SIG-M5 (cell line): ENCODE measurements at regions not wholly inside any gene's neighbourhood (a gene's known extent, or its start where the extent isn't known, plus 50 kb on each side); places are given as distances from the start of the nearest gene placed in this dataset.
"Not testable (repeated sequence)": the region's sequence is repeated elsewhere in the genome, so short reads cannot be mapped to it uniquely, and the experiment has no call there.

ENCODE experiments used
- DNase-seq: peaks from one replicate; lab custom pipeline; 2025; lab: John Stamatoyannopoulos, UW

DNA sequence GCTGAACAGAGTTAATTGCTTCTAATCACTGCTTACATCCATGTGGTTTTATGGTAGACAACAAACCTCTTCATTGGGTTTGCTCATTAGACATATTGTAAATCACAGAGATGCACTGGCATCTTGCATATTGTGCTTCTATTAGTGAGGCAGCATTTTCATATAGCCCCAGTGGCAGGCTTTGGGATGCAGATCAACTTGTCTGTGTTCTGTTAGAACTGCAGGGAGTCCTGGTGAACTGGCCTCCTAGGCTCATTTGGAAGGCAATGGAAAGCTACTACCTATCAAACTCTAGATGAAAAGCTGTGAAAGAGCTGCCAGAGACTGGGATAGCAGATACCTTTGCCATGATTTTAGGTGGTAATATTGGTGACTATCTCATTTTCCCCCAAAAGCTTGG, 108.8 kb downstream of the NAA11 start:
- DNase-seq, result no peak

DNA sequence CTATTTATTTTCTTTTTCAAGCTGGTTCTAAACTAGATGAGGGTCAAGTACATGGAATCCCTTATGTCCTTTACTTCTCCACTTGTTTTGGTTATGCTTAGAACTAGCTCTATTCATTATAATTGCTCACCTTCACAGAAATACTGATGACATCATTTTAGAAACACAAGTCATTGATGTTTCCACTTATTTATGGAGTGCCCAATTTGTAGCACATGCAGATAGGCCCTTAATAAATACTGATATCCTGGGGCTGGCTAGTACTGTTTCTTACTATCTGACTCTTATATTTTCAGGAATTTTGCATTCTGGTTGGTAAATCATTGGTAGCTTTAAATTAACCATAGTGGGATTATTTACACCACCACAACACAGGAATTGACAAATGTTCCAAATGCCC, 112.2 kb downstream of the NAA11 start:
- no peak for DNase-seq

DNA sequence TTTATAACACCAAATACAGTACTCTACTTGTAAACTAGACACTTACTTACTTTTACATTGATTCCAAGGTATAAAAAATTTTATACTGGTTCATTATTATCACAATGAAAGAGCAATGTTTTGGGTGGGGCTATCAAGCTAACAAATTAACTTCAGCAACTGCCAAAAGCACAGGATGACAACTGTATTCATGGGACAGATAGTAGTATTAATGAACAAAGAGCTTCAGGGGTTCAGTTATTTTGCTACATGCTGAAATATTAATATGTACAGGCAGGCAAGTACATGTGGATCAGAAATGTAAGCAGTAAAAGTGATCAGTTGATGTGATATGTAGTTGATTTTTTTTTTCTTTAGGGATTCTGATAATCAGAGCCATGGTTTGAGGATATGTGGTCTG, 112.9 kb downstream of the NAA11 start:
- DNase-seq, result no peak

DNA sequence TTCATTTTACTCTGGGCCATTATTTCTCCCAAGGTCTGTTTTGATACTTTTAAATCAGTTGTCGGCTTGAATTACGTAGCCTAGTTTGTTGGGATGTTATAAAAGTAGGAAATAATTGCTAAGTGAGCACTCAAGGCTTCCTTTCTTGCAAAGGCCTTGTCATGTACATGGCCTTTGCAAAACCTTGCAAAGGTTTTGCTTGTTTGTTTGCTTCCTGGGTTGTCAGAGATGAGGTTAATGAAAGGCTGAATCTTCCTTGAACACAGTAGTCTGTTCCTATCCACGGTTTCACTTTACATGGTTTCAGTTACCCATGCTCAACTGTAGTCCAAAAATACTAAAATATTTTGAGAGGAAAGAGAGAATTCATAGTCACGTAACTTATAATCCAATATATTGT, 113.5 kb downstream of the NAA11 start:
- no peak for DNase-seq

DNA sequence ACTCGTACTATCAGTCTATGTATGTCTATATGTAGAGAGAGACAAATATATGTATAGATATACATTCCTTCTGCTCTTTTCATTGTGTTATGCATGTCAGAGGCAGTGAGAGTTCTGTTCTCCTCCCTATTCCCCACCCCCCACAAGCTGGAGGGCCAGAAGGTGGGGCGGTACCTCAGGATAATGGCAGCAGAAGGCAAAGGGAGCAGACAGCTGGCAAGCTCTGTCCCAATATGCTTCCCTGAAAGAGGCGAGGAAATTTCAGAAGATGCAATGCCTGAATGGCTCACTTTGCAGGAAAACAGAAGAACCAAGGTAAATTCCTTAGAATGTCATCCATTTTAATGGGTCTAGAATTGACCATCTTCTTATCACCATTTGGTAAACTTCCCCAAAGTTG, 114.4 kb downstream of the NAA11 start:
- no peak for DNase-seq

DNA sequence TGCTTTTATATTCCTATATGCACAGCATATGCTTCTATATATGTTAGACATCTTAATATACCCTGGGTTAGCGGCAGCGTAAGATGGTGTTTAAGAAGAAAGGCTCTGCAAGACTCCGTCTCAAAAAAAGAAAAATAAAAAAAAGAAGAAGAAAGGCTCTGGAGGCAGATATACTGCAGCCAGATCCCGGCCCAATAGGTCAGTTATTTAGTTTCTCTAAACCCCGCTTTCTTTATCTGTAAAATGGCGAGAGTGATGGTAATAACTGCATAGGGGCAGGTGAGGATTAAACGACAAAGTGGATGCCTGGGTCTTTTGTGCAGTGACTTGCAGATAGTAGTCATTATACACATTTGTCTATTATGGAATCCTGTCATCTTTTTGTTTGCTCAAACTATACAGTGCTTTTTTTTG, 115.2 kb downstream of the NAA11 start:
- no peak for DNase-seq

DNA sequence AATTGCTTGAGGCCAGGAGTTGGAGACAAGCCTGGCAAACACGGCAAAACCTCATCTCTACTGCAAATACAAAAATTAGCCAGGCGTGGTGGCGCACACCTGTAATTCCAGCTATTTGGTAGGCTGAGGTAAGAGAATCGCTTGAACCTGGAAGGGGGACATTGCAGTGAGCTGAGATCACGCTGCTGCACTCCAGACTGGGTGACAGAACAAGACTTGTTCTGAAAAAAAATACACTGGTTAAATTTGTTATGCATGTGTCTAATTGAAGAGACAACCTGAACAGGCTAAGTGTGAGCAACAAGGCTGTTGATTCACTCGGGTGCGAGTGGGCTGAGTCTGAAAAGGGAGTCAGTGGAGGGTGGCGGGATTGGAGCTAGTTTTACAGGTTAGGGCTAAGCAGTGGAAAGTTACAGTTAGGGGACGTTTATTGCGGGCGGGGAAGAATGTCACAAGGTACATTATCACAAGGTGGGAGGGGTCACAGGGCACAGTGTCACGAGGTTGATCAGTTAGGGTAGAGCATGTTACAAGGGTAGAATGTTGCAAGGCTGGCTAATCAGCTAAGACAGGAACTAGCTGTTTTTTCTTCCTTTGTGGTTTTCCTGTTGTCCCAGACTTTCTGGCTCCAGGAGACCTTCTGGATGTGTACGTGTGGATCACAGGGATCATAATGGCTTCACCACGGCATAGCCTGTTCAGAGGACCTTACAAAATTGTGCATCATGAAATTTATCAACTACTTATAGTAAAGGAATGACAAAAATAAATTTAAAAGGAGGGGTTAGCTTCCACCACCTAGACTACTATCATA, 115.8 kb downstream of the NAA11 start:
- DNase-seq, result peak; percentile 69

DNA sequence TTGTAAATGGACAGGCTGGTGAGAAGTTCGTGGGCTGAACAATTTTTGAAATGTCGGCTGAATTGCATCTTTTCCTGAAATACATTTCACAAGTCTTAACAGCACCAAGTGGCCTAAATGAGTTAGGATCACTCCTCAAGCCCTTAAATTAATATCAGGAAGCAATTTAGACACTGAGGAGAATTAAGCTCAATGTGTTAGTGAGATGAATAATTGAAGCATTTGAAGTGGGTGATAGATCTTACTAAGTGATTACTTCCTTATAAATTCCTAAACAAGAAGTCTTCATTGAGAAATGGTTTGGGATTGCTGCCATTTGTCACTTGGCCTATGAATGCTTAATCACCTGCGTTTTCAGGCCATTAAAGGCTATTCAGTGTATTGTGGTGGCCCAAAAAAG, 116.8 kb downstream of the NAA11 start:
- DNase-seq, result no peak

DNA sequence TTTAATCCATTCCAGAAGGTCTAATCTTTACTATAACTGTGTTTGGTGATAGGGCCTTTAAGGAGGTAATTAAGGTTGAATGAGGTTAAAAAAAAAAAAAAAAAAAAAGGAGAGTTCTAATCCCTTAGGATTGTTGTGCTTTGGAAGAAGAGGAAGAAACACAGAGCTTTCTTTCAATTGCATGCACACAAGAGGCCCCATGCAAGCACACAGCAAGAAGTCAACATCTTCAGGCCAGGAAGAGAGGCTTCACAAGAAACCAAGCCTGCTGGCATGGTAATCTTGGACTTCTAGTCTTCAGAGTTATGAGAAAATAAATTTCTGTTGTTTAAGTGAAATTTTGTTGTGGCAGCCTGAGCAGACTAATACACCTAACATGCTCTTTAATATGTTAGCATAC, 118.6 kb downstream of the NAA11 start:
- DNase-seq, result no peak

DNA sequence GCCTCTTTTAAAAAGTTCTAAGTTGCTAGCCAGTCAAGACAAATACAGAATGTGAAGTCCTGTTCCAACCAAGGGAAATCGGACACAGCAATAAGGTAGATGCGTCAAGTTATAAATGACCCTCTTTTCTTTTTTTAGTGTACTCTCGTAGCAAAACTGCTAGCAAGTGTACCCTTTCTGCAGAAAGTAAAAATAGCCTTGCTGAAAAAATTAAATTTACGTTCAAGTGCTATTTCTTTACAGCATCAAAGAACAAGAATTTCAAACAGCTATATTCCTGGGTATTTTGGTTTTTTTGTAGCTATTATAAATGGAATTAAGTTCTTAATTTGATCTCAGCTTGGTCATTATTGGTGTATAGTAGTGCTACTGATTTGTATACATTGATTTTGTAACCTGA, 119.2 kb downstream of the NAA11 start:
- DNase-seq, result no peak

DNA sequence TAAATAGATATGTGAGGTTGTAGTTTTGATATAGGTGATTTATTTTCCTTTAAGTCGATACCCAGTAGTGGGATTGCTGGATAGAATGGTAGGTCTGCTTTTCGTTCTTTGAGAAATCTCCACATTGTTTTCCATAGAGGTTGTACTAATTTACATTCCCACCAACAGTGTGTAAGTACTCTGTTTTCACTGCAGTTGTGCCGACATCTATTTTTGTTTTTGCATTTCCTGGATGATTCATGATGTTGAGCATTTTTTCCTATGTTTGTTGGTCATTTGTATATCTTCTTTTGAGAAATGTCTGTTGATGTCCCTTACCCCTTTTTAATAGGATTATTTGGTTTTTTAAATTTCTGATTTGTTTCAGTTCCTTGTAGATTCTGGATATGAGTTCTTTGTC, 120.7 kb downstream of the NAA11 start:
- no peak for DNase-seq

DNA sequence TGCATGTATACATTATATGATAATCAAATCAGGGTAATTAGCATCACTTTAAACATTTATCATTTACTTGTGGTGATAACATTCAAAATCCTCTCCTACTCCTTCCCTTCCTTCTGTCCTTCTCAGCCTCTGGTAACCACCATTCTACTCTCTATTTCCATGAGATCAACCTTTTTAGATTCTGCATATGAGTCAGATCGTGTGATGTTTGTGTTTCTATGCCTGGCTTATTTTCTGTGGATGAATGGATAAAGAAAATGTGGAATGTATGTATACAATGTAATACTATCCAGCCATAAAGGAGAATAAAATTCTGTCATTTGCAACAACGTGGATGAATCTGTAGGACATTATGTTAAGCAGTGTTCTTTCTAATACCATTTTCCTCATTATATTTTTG, 123.9 kb downstream of the NAA11 start:
- DNase-seq, result no peak

DNA sequence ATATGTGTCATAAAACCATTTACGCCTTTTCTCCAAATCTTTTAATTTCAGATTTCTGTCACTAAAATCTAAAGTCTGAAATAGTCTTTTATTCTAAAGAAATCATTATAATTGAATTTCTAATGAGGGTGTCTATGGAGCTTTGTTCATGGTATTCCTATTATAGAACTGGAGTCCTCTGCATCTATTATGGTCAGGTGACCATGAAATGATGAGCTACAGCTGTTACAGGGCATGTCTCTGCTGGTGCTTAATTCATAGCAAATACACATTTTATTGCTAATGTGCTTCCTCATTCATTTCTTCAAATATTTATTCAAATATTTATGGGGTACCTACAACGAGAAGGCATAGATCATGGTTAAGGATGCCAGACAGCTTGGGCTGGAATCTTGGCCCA, 126.1 kb downstream of the NAA11 start:
- DNase-seq, result no peak

DNA sequence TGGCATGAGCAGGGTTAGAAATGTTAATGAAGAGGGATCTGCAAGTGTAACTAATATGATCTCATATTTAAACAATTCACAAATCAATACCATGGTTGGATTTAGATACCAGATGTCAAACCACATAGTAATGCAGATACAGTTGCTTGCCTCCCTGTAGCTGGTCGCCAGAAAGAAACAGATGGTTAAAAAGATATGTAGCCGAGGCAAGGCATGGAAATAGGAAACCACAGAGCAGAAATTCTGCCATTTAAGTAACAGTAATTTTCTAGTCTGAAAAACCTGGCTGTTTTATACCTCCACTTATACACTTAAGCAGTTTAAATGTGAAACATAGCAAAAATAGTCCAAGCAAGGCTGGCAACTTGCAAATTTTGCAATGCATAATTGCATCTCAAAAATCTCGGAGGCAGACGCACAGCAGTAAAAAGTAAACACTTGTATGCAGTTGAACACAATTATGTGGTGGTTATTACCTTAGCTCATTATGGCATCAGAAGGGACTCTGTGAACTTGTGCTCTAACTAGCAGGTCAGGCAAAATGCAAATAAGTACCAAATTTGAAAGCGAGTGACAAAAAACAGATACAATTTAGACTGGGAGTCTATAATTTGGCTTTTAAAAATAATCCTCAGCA, 126.8 kb downstream of the NAA11 start:
- no peak for DNase-seq

DNA sequence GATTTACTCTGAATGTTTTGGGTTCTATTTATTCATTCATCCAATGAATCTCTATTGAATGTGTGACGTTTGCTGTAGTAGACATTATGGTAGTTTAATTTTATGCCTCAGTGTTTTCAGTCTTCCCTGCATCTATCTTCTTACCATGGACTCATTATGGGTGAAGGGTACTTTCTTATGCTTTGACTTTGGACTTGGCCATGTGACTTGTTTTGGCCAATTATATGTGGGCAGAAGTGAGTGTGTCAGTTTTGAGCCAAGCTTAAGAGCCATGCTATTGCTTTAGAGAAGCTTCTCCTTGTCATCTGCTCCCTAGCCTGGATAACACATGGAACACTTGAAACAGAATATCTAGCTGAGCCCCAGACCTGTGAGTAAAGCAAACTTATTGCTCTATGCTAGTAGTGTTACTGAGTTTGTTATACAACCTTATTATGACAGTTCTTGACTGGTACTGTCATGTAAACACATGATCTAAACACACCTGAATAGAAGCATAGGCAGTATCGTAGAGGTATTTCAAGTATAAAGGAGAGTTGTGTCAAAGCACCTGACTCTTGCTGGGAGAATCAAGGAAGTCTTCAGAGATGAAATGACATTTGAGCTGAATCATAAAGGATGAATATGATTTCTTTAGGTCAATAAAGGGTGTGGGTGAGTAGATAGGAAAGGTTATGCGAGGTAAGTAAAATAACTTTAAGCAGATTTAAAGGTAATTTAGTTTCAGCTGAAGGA, 128.4 kb downstream of the NAA11 start:
- no peak for DNase-seq

DNA sequence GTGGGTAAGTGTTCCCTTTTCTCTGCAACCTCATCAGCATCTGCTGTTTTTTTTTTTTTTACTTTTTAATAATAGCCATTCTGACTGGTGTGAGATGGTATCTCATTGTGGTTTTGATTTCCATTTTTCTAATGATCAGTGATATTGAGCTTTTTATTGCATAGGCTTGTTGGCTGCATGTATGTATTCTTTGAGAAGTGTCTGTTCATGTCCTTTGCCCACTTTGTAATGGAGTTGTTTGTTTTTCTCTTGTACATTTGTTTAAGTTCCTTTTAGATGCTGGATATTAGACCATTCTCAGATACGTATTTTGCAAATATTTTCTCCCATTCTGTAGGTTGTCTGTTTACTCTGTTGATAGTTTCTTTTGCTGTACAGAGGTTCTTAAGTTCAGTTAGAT, 134.6 kb downstream of the NAA11 start:
- not testable (repeated sequence) for DNase-seq

DNA sequence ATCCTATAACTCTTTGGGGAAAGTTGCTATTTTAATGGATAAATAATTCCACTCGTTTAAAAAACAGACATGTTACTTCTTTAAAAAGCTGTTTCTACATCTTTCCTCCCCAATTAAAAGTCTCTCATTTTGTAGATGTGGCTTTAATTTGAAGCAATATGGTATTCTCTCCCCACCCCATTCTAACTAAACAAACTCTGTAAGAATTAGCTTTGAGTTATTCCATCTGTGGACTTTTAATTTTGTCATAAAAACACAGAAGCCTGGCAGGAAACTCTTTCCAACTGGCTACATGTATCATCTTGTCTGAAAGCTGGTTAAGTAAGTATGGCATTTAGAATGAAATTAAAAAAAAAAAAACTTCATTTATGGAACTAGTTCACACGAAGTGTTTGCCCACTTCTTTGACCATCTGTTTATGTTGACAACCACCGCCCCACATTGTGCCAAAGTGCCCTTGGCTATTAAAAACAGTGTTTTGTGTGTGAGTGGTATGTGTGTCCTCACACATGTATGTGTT, 140.3 kb downstream of the NAA11 start:
- no peak for DNase-seq

DNA sequence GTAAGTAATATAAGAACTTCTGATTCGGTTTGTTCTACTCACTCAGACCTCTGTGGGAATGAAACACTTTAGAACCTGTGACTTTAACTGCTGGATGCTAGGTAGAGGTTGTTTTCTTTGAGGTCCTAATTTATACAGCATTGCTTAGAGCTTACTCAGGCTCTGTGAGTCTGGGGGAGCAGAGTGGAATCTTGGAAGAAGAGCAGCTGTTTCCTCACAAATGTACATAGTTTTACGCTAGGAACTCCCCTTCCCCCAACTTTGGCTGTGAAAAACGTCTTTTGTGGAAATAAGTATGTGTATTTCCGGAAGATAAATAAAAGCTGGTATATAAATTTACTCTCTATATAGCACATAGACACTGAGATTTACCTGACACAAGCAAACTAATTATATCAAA, 141.4 kb downstream of the NAA11 start:
- no peak for DNase-seq

DNA sequence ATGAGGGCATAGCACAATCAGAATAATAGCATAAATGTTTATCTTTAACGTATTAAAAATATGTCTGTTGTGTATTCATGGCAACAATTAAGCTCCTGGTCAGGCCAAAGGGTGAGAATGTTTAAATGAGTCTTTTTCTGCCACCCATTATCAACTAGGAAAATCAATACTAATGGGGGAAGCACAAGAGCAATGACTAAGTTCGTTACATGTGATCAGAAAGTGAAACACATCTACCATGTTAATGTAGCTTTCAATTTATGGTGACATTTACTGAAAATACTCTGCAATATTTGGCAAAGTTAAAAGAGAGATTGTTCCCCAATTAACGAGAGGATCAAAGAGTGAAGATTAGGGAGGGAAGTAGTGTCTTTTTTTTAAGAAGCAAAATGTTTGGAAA, 143.7 kb downstream of the NAA11 start:
- DNase-seq, result no peak

DNA sequence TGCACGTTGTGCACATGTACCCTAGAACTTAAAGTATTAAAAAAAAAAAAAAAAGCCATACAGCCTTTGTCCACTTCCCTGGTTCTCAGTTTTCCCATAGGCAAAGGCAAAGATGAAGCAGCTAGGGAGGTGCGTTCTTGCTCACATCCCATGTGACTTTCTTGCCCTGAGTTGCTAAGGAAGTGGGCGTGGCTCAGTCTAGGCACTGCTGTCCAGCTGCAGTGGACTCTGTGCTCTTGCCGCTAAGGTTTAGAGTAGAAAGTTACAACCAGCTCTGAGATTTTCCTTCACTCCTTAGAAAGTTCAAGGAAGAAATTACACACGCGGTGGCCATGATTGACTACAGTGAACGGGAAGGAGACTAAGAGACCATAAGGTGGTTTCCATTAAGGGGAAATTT, 144.7 kb downstream of the NAA11 start:
- no peak for DNase-seq

DNA sequence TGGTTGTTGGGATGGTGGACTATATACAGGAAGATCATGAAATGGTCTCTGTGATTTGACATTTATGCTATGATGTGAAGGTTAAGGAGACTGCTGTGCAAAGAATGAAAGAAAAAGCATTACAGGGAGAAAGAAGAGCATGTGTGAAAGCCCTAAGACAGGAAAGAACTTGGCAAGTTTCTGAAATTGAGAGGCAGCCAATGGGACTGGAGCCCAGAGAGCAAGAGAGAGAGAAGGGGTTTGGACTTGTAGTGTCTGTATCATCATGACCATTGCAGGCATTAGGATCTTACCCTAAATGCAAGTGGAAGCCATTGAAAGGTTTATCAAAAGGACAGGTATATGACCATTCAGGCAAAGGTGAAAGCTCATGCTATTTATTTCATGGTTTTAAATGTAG, 147.1 kb downstream of the NAA11 start:
- no peak for DNase-seq

DNA sequence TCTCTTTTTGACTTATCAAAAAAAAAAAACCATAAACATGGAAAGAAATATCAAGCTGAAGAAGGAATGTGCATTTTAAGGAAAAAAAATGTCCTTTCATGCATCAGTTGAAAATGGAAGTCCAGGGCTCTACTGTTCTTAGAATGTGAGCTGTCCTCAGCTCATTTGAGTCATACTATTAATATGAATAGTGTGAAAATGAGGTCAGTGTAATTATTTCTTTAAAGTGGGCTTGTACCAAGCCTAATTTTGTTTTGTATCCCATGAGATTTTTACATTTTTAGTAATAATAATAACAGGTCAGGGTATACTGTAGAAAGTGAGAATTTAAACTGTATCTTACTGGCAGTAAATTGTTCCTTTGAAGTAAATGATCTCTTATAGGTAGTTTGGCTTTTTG, 148.5 kb downstream of the NAA11 start:
- no peak for DNase-seq

DNA sequence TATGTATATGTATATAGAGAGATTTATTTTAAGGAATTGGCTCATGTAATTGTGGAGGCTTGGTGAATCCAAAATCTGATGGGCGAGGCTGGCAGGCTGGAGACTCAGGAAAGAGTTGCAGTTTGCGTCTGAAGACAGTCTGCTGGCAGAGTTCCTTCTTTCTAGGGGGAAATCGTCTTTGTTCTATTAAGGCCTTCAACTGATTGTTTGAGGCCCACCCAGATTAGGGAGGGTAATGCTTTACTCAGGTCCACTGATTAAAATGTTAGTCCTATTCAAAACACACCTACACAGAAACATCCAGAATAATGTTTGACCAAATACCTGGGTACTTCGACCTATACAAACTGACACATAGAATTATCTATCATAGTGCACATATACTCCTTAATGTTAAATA, 149.5 kb downstream of the NAA11 start:
- DNase-seq, result no peak
